HG03097 (cell line): ENCODE measurements at regions not wholly inside any gene's neighbourhood (a gene's known extent, or its start where the extent isn't known, plus 50 kb on each side); places are given as distances from the start of the nearest gene placed in this dataset.

Source experiments
- ATAC-seq: cut with Tn5 transposase; IDR thresholded peaks from one replicate; pipeline ENCODE4 v1.9.1; 2021; ENCODE audit not compliant: unreplicated experiment, low FRiP score

GRCh38 chr10:44435196-44435595 is 50.3 kb upstream of the CXCL12 start:
- no peak for ATAC-seq

- ATAC-seq, result no peak
Observed at GRCh38 chr10:44436240-44436639, 51.3 kb upstream of the CXCL12 start.

- ATAC-seq, result no peak
Observed at GRCh38 chr10:44437840-44438511, 53.1 kb upstream of the CXCL12 start.

GRCh38 chr10:44439239-44439957 is 54.5 kb upstream of the CXCL12 start:
- ATAC-seq, result no peak

GRCh38 chr10:44439958-44440244 is 55.0 kb upstream of the CXCL12 start:
- no peak for ATAC-seq

- ATAC-seq, result no peak
Observed at GRCh38 chr10:44457259-44457658, 72.4 kb upstream of the CXCL12 start.

- ATAC-seq, result no peak
Observed at GRCh38 chr10:44458671-44459413, 73.9 kb upstream of the CXCL12 start.

- ATAC-seq, result no peak
Observed at GRCh38 chr10:44459671-44460070, 74.8 kb upstream of the CXCL12 start.

GRCh38 chr10:44460416-44460815 is 75.5 kb upstream of the CXCL12 start:
- ATAC-seq, result no peak

GRCh38 chr10:44462338-44462914 is 77.5 kb upstream of the CXCL12 start:
- ATAC-seq, result no peak

GRCh38 chr10:44463511-44464121 is 78.7 kb upstream of the CXCL12 start:
- ATAC-seq, result no peak

- ATAC-seq, result no peak
Observed at GRCh38 chr10:44464503-44464902, 79.6 kb upstream of the CXCL12 start.

- no peak for ATAC-seq
Observed at GRCh38 chr10:44465401-44466115, 80.7 kb upstream of the CXCL12 start.

- ATAC-seq, result no peak
Observed at GRCh38 chr10:44466236-44466635, 81.3 kb upstream of the CXCL12 start.

GRCh38 chr10:44467090-44467489 is 82.2 kb upstream of the CXCL12 start:
- ATAC-seq, result no peak

GRCh38 chr10:44467900-44468299 is 83.0 kb upstream of the CXCL12 start:
- no peak for ATAC-seq

- ATAC-seq, result no peak
Observed at GRCh38 chr10:44468525-44468924, 83.6 kb upstream of the CXCL12 start.

- ATAC-seq, result no peak
Observed at GRCh38 chr10:44468965-44469364, 84.1 kb upstream of the CXCL12 start.

GRCh38 chr10:44470784-44471183 is 85.9 kb upstream of the CXCL12 start:
- ATAC-seq, result no peak

- no peak for ATAC-seq
Observed at GRCh38 chr10:44471410-44471809, 86.5 kb upstream of the CXCL12 start.
